Spleen (tissue), 11 donors: ENCODE measurements at regions not wholly inside any gene's neighbourhood (a gene's known extent, or its start where the extent isn't known, plus 50 kb on each side); places are given as distances from the start of the nearest gene placed in this dataset.

Source experiments
- DNase-seq: peaks from one replicate; pipeline ENCODE4 v3.0.0-alpha.2; 2020
- H3K27ac ChIP-seq, 8 donors: fragments of 200-600 bp; sonication (generic) in 7 of 8; 1 replicate in 4 of 8; 2 replicates in 4 of 8; pipeline versions ENCODE4 v1.5.0 to v1.8.0; 2016 to 2021; ENCODE audit warnings: inconsistent platforms in 4 of 8, mild to moderate bottlenecking in 4 of 8, moderate library complexity in 1 of 8
- H3K27me3 ChIP-seq, 7 donors: fragments of 200-600 bp; sonication (generic) in 6 of 7; replicated peaks in 1 of 7; 1 replicate in 4 of 7; 2 replicates in 3 of 7; pipeline versions ENCODE4 v1.5.0 to v1.8.0; 2016 to 2021; ENCODE audit warnings: inconsistent platforms in 3 of 7, mild to moderate bottlenecking in 1 of 7
- H3K36me3 ChIP-seq, 6 donors: fragments of 200-600 bp; sonication (generic) in 5 of 6; 1 replicate in 4 of 6; 2 replicates in 2 of 6; pipeline versions ENCODE4 v1.5.0 to v1.8.0; 2016 to 2021; ENCODE audit warnings: inconsistent platforms in 2 of 6
- H3K4me1 ChIP-seq, 6 donors: fragments of 200-600 bp; sonication (generic) in 5 of 6; 1 replicate in 3 of 6; 2 replicates in 3 of 6; pipeline versions ENCODE4 v1.5.0 to v1.8.0; 2016 to 2021; ENCODE audit warnings: inconsistent platforms in 3 of 6
- H3K4me3 ChIP-seq, 8 donors: fragments of 200-600 bp; sonication (generic) in 7 of 8; 1 replicate in 4 of 8; 2 replicates in 4 of 8; pipeline versions ENCODE4 v1.5.0 to v1.8.0; 2016 to 2021; ENCODE audit warnings: inconsistent platforms in 4 of 8, mild to moderate bottlenecking in 4 of 8, moderate library complexity in 2 of 8
- H3K9me3 ChIP-seq, 8 donors: fragments of 200-600 bp; sonication (generic) in 7 of 8; 1 replicate in 4 of 8; 2 replicates in 4 of 8; pipeline versions ENCODE4 v1.5.0 to v1.8.0; 2016 to 2021; ENCODE audit warnings: inconsistent platforms in 4 of 8
- POLR2A ChIP-seq, 3 donors: fragments of 450-650 bp; IDR thresholded peaks; one replicate each; pipeline ENCODE4 v1.5.1; 2017; ENCODE audit warnings: antibody characterized with exemption in 3 of 3, mild to moderate bottlenecking in 1 of 3
- POLR2AphosphoS5 ChIP-seq, 3 donors: sonication (generic); formaldehyde crosslinking; IDR thresholded peaks; one replicate each; pipeline ENCODE4 v1.5.1; 2017; ENCODE audit warnings: antibody characterized with exemption in 3 of 3
- WGBS, 5 donors: extraction: QIAGEN DNeasy Blood & Tissue Kit in 3 of 5; methylation state at CpG; one replicate each; pipeline versions ENCODE4 v1.1.5 to v1.1.7; 2013 to 2018; 5-methylcytosine and 5-hydroxymethylcytosine counted together
- intact Hi-C: fragments of 100-400 bp; cut with DNase I; formaldehyde crosslinking; loops from one replicate; pipeline ENCODE4 v1.15.0; 2023; ENCODE audit warnings: low total_unique reads
- TF ChIP-seq, protein P1 (sequence below), 11 experiments: fragments of 200-600 bp in 7 of 11; fragments of 450-650 bp in 4 of 11; sonication (generic) in 4 of 11; IDR thresholded peaks in 8 of 11; conservative IDR thresholded peaks in 3 of 11; 1 replicate in 7 of 11; 2 replicates in 4 of 11; pipeline versions ENCODE4 v1.4.0 to v1.8.0; 2016 to 2021; ENCODE audit warnings: antibody characterized with exemption in 11 of 11, inconsistent platforms in 4 of 11, mild to moderate bottlenecking in 1 of 11
- donor health status: healthy with polysubstance abuse.
- donor health status: DM: no; HTN: no; CAD: no; lungs with moderate emphysema.
- donor health status: DM: no; HTN: no; CAD: no.
- donor health status: Bipolar disorder and iron deficiency.
- donor health status: healthy.
- donor health status: DM: no; HTN: no; CAD: no.
- donor health status: DM: yes; HTN: yes; CAD: no.

DNA sequence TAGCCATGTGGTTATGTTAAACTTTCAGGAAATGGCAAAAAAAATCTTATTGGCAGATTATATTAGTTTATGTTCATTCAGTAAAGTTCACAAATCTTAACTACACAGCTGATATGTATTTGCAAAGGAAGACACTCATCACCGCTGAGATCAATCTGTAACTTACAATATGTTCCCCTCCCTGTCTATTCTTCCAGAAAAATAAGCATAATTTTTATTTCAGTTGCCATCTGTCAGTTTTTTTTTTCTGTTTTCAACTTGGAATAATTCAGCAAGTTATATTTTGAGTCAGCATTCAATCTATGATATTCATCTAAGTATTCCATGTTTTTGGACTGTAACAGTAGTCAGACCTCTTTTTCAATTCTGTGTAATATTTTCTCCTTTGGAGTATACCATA lies 1019.9 kb upstream of the PTPRD start:
- no peaks in the 10 kb centered on the region for H3K27me3 ChIP-seq
- no peaks in the 10 kb centered on the region for H3K36me3 ChIP-seq
- no peak overlapping the region for H3K4me3 ChIP-seq
- TF ChIP-seq POLR2A (IDR thresholded peaks at IDR 0.05): no peak
- no peak for TF ChIP-seq POLR2AphosphoS5 (IDR thresholded peaks at IDR 0.05)
- TF ChIP-seq, protein P1, sequence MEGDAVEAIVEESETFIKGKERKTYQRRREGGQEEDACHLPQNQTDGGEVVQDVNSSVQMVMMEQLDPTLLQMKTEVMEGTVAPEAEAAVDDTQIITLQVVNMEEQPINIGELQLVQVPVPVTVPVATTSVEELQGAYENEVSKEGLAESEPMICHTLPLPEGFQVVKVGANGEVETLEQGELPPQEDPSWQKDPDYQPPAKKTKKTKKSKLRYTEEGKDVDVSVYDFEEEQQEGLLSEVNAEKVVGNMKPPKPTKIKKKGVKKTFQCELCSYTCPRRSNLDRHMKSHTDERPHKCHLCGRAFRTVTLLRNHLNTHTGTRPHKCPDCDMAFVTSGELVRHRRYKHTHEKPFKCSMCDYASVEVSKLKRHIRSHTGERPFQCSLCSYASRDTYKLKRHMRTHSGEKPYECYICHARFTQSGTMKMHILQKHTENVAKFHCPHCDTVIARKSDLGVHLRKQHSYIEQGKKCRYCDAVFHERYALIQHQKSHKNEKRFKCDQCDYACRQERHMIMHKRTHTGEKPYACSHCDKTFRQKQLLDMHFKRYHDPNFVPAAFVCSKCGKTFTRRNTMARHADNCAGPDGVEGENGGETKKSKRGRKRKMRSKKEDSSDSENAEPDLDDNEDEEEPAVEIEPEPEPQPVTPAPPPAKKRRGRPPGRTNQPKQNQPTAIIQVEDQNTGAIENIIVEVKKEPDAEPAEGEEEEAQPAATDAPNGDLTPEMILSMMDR (IDR thresholded peaks at IDR 0.05 in 8 of 11, conservative IDR thresholded peaks at IDR 0.05 in 3 of 11): no peak
- no peaks in the 10 kb centered on the region for H3K4me1 ChIP-seq
- DNase-seq: no peak
- H3K27ac ChIP-seq: no peak overlapping the region
- 85 to 97% (median 95%) methylated on average over 1 of the region's 1 CpG for WGBS, 5 donors
- intact Hi-C loops: no loop called here
- H3K9me3 ChIP-seq: peaks cover 0 to 38% (median 25%) of the 10 kb centered on the region in 8 donors

DNA sequence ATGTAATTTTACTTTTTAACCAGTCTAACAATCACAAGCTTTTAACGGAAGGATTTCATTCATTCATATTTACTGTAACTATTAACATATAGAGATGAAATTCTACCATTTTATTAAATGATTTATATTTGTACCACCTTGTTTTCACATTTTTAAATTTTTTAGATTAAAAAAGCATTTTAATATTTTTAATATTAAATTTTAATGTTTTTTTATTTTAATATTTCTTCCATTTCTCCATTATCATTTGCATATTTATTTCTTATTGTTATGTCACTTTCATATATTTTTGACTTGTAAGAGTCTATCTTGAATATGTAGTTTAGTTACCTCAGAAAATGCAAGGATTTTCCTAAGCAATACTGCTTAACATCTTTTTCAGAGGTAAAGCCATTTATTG lies 1034.0 kb upstream of the PTPRD start:
- Histone ChIP-seq H3K9me3 (peaks cover 0 to 16% (median 2%) of the 10 kb centered on the region in 8 donors), H3K27ac (no peak overlapping the region), H3K4me3 (no peak overlapping the region), H3K27me3 (no peaks in the 10 kb centered on the region), H3K36me3 (no peaks in the 10 kb centered on the region), H3K4me1 (no peaks in the 10 kb centered on the region)
- TF ChIP-seq POLR2AphosphoS5 (IDR thresholded peaks at IDR 0.05): no peak
- TF ChIP-seq, protein P1 (IDR thresholded peaks at IDR 0.05 in 8 of 11, conservative IDR thresholded peaks at IDR 0.05 in 3 of 11): no peak
- no peak for TF ChIP-seq POLR2A (IDR thresholded peaks at IDR 0.05)
- WGBS, 5 donors: 94 to 98% (median 95%) methylated on average over 1 of the region's 1 CpG
- intact Hi-C loops: no loop called here
- no peak for DNase-seq

DNA sequence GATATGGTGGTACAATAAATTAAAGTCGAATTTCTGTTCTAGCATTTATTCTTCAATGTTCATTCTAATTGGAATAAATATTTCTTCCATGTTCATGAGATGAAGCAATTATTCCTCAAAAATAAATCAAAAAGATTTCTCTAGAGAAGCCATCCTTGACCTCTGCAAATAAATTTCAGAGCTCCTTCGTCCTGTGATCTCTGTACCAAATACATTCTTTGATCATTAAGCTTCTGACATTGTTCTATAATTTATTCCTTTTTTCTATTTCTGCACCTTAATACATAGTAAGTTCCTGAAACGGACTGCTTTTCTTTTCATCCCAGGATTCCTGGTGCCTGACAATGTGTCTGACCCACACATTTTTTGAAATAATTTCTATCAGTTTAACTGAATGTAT lies 1039.3 kb upstream of the TYRP1 start:
- Histone ChIP-seq H3K27ac (no peak overlapping the region), H3K27me3 (no peaks in the 10 kb centered on the region), H3K36me3 (no peaks in the 10 kb centered on the region), H3K4me1 (no peaks in the 10 kb centered on the region), H3K4me3 (no peak overlapping the region), H3K9me3 (peaks cover 0 to 3% (median 0%) of the 10 kb centered on the region in 8 donors)
- intact Hi-C loops: no loop called here
- no peak for DNase-seq
- 59 to 78% (median 69%) methylated on average over 3 of the region's 3 CpGs for WGBS, 5 donors
- TF ChIP-seq POLR2AphosphoS5 (IDR thresholded peaks at IDR 0.05) (no peak), POLR2A (IDR thresholded peaks at IDR 0.05) (no peak)
- TF ChIP-seq, protein P1 (IDR thresholded peaks at IDR 0.05 in 8 of 11, conservative IDR thresholded peaks at IDR 0.05 in 3 of 11): no peak

DNA sequence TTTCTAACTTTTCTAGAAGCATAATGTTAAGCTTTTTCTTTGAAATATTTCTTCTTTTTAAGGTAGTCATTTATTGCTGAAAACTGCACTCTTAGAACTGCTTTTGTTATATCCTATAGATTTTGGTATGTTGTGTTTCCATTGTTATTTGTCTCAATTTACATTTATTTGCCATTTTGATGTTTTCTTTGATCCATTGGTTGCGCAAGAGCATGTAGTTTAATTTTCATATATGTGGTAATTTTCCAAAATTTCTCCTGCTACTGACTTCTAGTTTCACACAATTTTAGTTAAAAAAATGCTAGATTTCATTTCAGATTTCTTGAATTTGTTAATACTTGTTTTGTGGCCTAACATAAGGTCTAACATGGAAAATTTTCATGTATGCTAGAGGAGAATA lies 1029.3 kb upstream of the TYRP1 start:
- Histone ChIP-seq H3K27me3 (no peaks in the 10 kb centered on the region), H3K4me1 (no peaks in the 10 kb centered on the region), H3K4me3 (no peak overlapping the region), H3K27ac (no peak overlapping the region), H3K36me3 (no peaks in the 10 kb centered on the region), H3K9me3 (peaks cover 0 to 21% (median 2%) of the 10 kb centered on the region in 8 donors)
- no peak for DNase-seq
- intact Hi-C loops: loop anchor here (10.0 kb wide), 1 partner anchor 59 kb away; no protein-coding TSS in a partner anchor
- TF ChIP-seq POLR2AphosphoS5 (IDR thresholded peaks at IDR 0.05) (no peak), POLR2A (IDR thresholded peaks at IDR 0.05) (no peak)
- TF ChIP-seq, protein P1 (IDR thresholded peaks at IDR 0.05 in 8 of 11, conservative IDR thresholded peaks at IDR 0.05 in 3 of 11): no peak
- 90 to 98% (median 94%) methylated on average over 1 of the region's 1 CpG for WGBS, 5 donors
